H1 (cell line): ENCODE measurements at regions not wholly inside any gene's neighbourhood (a gene's known extent, or its start where the extent isn't known, plus 50 kb on each side); places are given as distances from the start of the nearest gene placed in this dataset.

Source experiments
- ATF2 ChIP-seq: IDR thresholded peaks from 2 replicates; pipeline ENCODE4 v1.6.1; 2012; ENCODE audit warnings: low read length, inconsistent platforms
- CHD7 ChIP-seq: fragments of 300-600 bp; sonication (generic); IDR thresholded peaks from 2 replicates; pipeline ENCODE4 v1.7.1; 2012; ENCODE audit warnings: low read length, moderate library complexity, mild to moderate bottlenecking, inconsistent platforms; ENCODE audit not compliant: insufficient replicate concordance
- EZH2 ChIP-seq: fragments of 200-600 bp; sonication (generic); IDR thresholded peaks from 2 replicates; pipeline ENCODE4 v1.7.1; 2012; ENCODE audit warnings: low read depth, mild to moderate bottlenecking, moderate library complexity, low read length, inconsistent platforms; ENCODE audit not compliant: severe bottlenecking
- RAD21 ChIP-seq, 2 experiments: IDR thresholded peaks in 1 of 2; conservative IDR thresholded peaks in 1 of 2; 2 replicates each; pipeline ENCODE4 v1.6.1; 2011; ENCODE audit warnings: low read depth in 2 of 2, low read length in 2 of 2, improper control_type of control experiment in 1 of 2, inconsistent platforms in 1 of 2, mild to moderate bottlenecking in 1 of 2, moderate library complexity in 1 of 2
- SAP30 ChIP-seq: fragments of 300-600 bp; sonication (generic); IDR thresholded peaks from 2 replicates; pipeline ENCODE4 v1.7.1; 2012; ENCODE audit warnings: low read length, moderate library complexity, mild to moderate bottlenecking, inconsistent platforms; ENCODE audit not compliant: insufficient read depth, insufficient replicate concordance
- SIN3A ChIP-seq, 2 experiments: IDR thresholded peaks in 1 of 2; conservative IDR thresholded peaks in 1 of 2; 2 replicates each; pipeline ENCODE4 v1.6.1; 2011 to 2012; ENCODE audit warnings: low read length in 2 of 2, improper control_type of control experiment in 1 of 2, low read depth in 1 of 2, mild to moderate bottlenecking in 1 of 2
- SIX5 ChIP-seq: IDR thresholded peaks from 2 replicates; pipeline ENCODE4 v1.6.1; 2011; ENCODE audit warnings: mild to moderate bottlenecking, low read depth, low read length

- TF ChIP-seq CHD7 (no peak), SAP30 (no peak), EZH2 (no peak), SIN3A (conservative IDR thresholded peaks at IDR 0.05 in 1 of 2, IDR thresholded peaks at IDR 0.05 in 1 of 2; ENCODE audit: low read depth in 1 of 2, low read length in 2 of 2) (no peak), ATF2 (no peak), SIX5 (no peak), RAD21 (IDR thresholded peaks at IDR 0.05 in 1 of 2, conservative IDR thresholded peaks at IDR 0.05 in 1 of 2; ENCODE audit: low read depth in 2 of 2, low read length in 2 of 2) (no peak)
Observed at GRCh38 chr11:57940044-57940756, 83.5 kb upstream of the OR9Q1 start (continued).
